22Rv1 (cell line): ENCODE measurements at regions not wholly inside any gene's neighbourhood (a gene's known extent, or its start where the extent isn't known, plus 50 kb on each side); places are given as distances from the start of the nearest gene placed in this dataset.

Experiments used
- H3K27ac ChIP-seq: fragments of 450-650 bp; 2 replicates; pipeline ENCODE4 v1.5.1; 2017
- CTCF ChIP-seq: fragments of 450-650 bp; IDR thresholded peaks from 2 replicates; pipeline ENCODE4 v1.5.1; 2017; ENCODE audit warnings: mild to moderate bottlenecking
- ZFX ChIP-seq: fragments of 450-650 bp; IDR thresholded peaks from 2 replicates; pipeline ENCODE4 v1.6.1; 2017; ENCODE audit warnings: antibody characterized with exemption, borderline replicate concordance

- H3K27ac ChIP-seq, result no peak overlapping the region
- TF ChIP-seq ZFX, result no peak
- no peak for TF ChIP-seq CTCF
Measured at GRCh38 chr3:191889106-191889505, 428.1 kb downstream of the PYDC2 start.

GRCh38 chr3:191889756-191890155 is 428.8 kb downstream of the PYDC2 start:
- no peak for TF ChIP-seq CTCF
- TF ChIP-seq ZFX, result no peak
- no peak overlapping the region for H3K27ac ChIP-seq

GRCh38 chr3:191894406-191894805 is 433.4 kb downstream of the PYDC2 start:
- H3K27ac ChIP-seq, result no peak overlapping the region
- TF ChIP-seq ZFX (no peak), CTCF (no peak)

GRCh38 chr3:191901741-191902140 is 440.8 kb downstream of the PYDC2 start:
- H3K27ac ChIP-seq, result no peak overlapping the region
- TF ChIP-seq ZFX (no peak), CTCF (no peak)

GRCh38 chr3:191912616-191913204 is 451.7 kb downstream of the PYDC2 start:
- TF ChIP-seq CTCF (no peak), ZFX (no peak)
- no peak overlapping the region for H3K27ac ChIP-seq

- TF ChIP-seq CTCF (no peak), ZFX (no peak)
- no peak overlapping the region for H3K27ac ChIP-seq
Measured at GRCh38 chr3:191915712-191916111, 454.7 kb downstream of the PYDC2 start.

- no peak for TF ChIP-seq CTCF
- no peak for TF ChIP-seq ZFX
- H3K27ac ChIP-seq, result no peak overlapping the region
Measured at GRCh38 chr3:191919491-191920026, 458.6 kb downstream of the PYDC2 start.
